ENCODE measurements at regions not wholly inside any gene's neighbourhood (a gene's known extent, or its start where the extent isn't known, plus 50 kb on each side); places are given as distances from the start of the nearest gene placed in this dataset.

GRCh38 chr4:107379054-107379869, 340.8 kb downstream of the PAPSS1 start:
- intact Hi-C loops (cut with micrococcal nuclease): no loop called here
- no peaks in the 10 kb centered on the region for H3K36me3 ChIP-seq
- H3K27ac ChIP-seq (replicated peaks): no peak overlapping the region
- H3K9me3 ChIP-seq (replicated peaks): no peaks in the 10 kb centered on the region
- TF ChIP-seq CTCF (IDR thresholded peaks at IDR 0.05; ENCODE audit: borderline replicate concordance): no peak
- DNase-seq: no peak
- H3K27me3 ChIP-seq (ENCODE audit: low read depth): no peaks in the 10 kb centered on the region
- no peaks in the 10 kb centered on the region for H3K4me1 ChIP-seq
- H3K4me3 ChIP-seq: no peak overlapping the region

GRCh38 chr4:107376293-107376692, 340.2 kb upstream of the DKK2 start:
- Histone ChIP-seq H3K27ac (replicated peaks) (no peak overlapping the region), H3K4me1 (no peaks in the 10 kb centered on the region), H3K27me3 (ENCODE audit: low read depth) (no peaks in the 10 kb centered on the region), H3K4me3 (no peak overlapping the region), H3K36me3 (no peaks in the 10 kb centered on the region), H3K9me3 (replicated peaks) (peaks cover 15% of the 10 kb centered on the region)
- no peak for TF ChIP-seq CTCF (IDR thresholded peaks at IDR 0.05; ENCODE audit: borderline replicate concordance)
- no peak for DNase-seq
- intact Hi-C loops (cut with micrococcal nuclease): no loop called here

GRCh38 chr4:107366900-107367299, 330.8 kb upstream of the DKK2 start:
- Histone ChIP-seq H3K27me3 (ENCODE audit: low read depth) (peaks cover 3% of the 10 kb centered on the region), H3K27ac (replicated peaks) (no peak overlapping the region), H3K4me1 (no peaks in the 10 kb centered on the region), H3K4me3 (no peak overlapping the region), H3K9me3 (replicated peaks) (no peaks in the 10 kb centered on the region), H3K36me3 (no peaks in the 10 kb centered on the region)
- TF ChIP-seq CTCF (IDR thresholded peaks at IDR 0.05; ENCODE audit: borderline replicate concordance): no peak
- DNase-seq: no peak
- intact Hi-C loops (cut with micrococcal nuclease): no loop called here

DNA sequence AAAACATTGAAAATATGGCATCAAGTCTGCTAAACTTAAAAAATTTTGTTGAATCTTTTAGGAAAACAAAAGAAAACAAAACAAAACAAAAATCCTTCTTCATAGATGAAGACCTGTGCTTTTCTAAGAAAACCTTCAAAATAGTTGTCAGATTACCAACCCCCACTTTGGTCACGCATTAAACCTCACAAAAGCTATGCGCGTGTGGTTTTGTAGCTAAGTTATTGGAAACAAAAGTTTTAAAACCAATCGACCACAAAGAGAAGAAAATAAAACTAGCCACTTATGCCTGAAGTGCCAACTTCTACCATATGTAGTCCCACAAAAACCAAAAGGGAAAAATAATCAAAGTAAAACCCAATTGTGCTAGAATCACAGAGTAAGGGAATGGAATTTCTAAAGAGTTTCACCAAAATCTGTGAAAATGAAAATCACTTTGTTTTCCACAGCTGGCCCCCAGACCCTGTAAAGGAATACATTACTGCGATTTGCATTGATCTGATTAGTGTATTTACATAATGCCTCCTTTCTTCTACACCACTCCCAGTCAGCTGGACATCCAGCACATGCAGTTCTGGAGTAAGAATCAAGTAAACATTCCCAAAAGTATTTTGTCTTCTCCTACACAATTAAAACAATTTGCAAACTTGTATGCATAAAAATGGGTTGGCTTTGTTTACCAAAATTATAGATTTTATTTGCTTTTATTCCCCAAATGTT, 330.1 kb upstream of the DKK2 start:
- H3K4me3 ChIP-seq: no peak overlapping the region
- H3K36me3 ChIP-seq: no peaks in the 10 kb centered on the region
- peaks cover 4% of the 10 kb centered on the region for H3K27me3 ChIP-seq (ENCODE audit: low read depth)
- H3K27ac ChIP-seq (replicated peaks): no peak overlapping the region
- H3K9me3 ChIP-seq (replicated peaks): no peaks in the 10 kb centered on the region
- no peaks in the 10 kb centered on the region for H3K4me1 ChIP-seq
- intact Hi-C loops (cut with micrococcal nuclease): no loop called here
- no peak for DNase-seq
- TF ChIP-seq CTCF (IDR thresholded peaks at IDR 0.05; ENCODE audit: borderline replicate concordance): no peak

DNA sequence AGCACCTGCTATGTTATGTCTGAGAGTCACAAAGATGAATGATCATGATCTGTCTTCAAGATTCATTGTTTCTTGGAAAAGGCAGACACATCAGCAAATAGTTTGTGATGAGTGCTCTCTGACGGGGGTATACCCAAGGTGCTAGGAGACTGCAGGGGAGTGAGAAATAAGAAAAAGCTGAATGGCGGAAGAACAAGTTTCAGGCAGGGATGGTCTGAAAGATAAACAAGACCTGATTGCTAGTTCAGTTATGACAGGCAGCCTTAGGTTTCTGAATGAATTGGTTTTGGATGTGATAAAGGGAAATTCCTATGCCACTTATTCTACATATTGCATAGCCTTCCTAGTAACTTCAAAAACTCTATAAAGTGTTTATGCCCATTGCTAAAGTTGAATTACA, 327.0 kb upstream of the DKK2 start:
- intact Hi-C loops (cut with micrococcal nuclease): no loop called here
- Histone ChIP-seq H3K36me3 (no peaks in the 10 kb centered on the region), H3K4me3 (no peak overlapping the region), H3K9me3 (replicated peaks) (no peaks in the 10 kb centered on the region), H3K4me1 (no peaks in the 10 kb centered on the region), H3K27ac (replicated peaks) (no peak overlapping the region), H3K27me3 (ENCODE audit: low read depth) (peaks cover 4% of the 10 kb centered on the region)
- no peak for DNase-seq
- no peak for TF ChIP-seq CTCF (IDR thresholded peaks at IDR 0.05; ENCODE audit: borderline replicate concordance)

Data from left ventricle myocardium inferior (tissue), 1 donor.